HepG2 (cell line): ENCODE measurements at regions not wholly inside any gene's neighbourhood (a gene's known extent, or its start where the extent isn't known, plus 50 kb on each side); places are given as distances from the start of the nearest gene placed in this dataset.

Experiments used
- ATAC-seq: fragments of 200-7000 bp; cut with Tn5 transposase; 3 replicates; pipeline ENCODE4 v1.9.1; 2020; ENCODE audit warnings: mild to moderate bottlenecking, moderate library complexity
- BruUV-seq: library from RNA; stranded (reverse); fragments of 400-500 nt; replicated peaks from 2 replicates; lab custom pipeline; 2021; lab: Mats Ljungman, UMichigan
- CTCF ChIA-PET: fragments of 300-600 bp; formaldehyde crosslinking; extraction: SDS; loops from one replicate; lab custom pipeline; 2021; ENCODE audit warnings: low total read pairs, inconsistent platforms, low intra/inter-chr PET ratio; lab: Yijun Ruan, JAX
- POLR2A ChIA-PET: fragments of 350-600 bp; sonication (Branson Sonifier 250); formaldehyde crosslinking; loops from one replicate; lab custom pipeline; 2020; ENCODE audit warnings: antibody characterized with exemption, inconsistent platforms; lab: Yijun Ruan, JAX
- DNase-seq: peaks from one replicate; pipeline ENCODE4 v3.0.0-alpha.2; 2015; ENCODE audit warnings: low spot score
- FAIRE-seq: peaks from 3 replicates; lab custom pipeline; 2011; peaks lifted over from hg19 to GRCh38; lab: Jason Lieb, UNC
- H2AFZ ChIP-seq: one replicate; pipeline ENCODE4 v1.6.1; 2011; ENCODE audit warnings: low read length, inconsistent platforms
- H3K27ac ChIP-seq: fragments of 300-600 bp; 3 replicates; pipeline ENCODE4 v1.8.0; 2011; ENCODE audit warnings: mixed run types, mild to moderate bottlenecking, mixed read lengths, low read length, inconsistent platforms; ENCODE audit not compliant: insufficient read depth; ENCODE audit errors: extremely low read length
- H3K27me3 ChIP-seq, 2 experiments: fragments of 200-600 bp in 1 of 2; 2 replicates in 1 of 2; 3 replicates in 1 of 2; pipeline versions ENCODE4 v1.6.0 to v1.8.0; 2011; ENCODE audit warnings: low read length in 2 of 2, mild to moderate bottlenecking in 2 of 2, moderate library complexity in 2 of 2, inconsistent platforms in 1 of 2; ENCODE audit not compliant: insufficient read depth in 2 of 2, control insufficient read depth in 1 of 2
- H3K36me3 ChIP-seq, 2 experiments: fragments of 200-600 bp in 1 of 2; replicated peaks in 1 of 2; 2 replicates in 1 of 2; 3 replicates in 1 of 2; pipeline versions ENCODE4 v1.5.1 to v1.8.0; 2011; ENCODE audit warnings: low read length in 2 of 2, inconsistent platforms in 1 of 2; ENCODE audit not compliant: insufficient read depth in 2 of 2, control insufficient read depth in 1 of 2
- H3K4me1 ChIP-seq: 2 replicates; pipeline ENCODE4 v1.5.1; 2012; ENCODE audit warnings: low read length, inconsistent platforms; ENCODE audit not compliant: insufficient read depth
- H3K4me2 ChIP-seq: 2 replicates; pipeline ENCODE4 v1.6.0; 2011; ENCODE audit warnings: low read depth, low read length, inconsistent platforms
- H3K4me3 ChIP-seq, 3 experiments: fragments of 200-600 bp in 1 of 3; sonication (generic), shearing (Covaris generic) in 1 of 3; replicated peaks in 1 of 3; 2 replicates each; pipeline ENCODE4 v1.5.1; 2011 to 2016; ENCODE audit warnings: low read length in 3 of 3, inconsistent platforms in 2 of 3, low read depth in 2 of 3, mild to moderate bottlenecking in 2 of 3, control low read depth in 1 of 3, mixed read lengths in 1 of 3; ENCODE audit not compliant: insufficient read depth in 1 of 3
- H3K79me2 ChIP-seq: one replicate; pipeline ENCODE4 v1.6.1; 2011; ENCODE audit warnings: low read length, inconsistent platforms; ENCODE audit not compliant: insufficient read depth
- H3K9ac ChIP-seq: 2 replicates; pipeline ENCODE4 v1.6.0; 2011; ENCODE audit warnings: mild to moderate bottlenecking, low read depth, low read length, inconsistent platforms; ENCODE audit not compliant: insufficient read depth
- H3K9me3 ChIP-seq: 2 replicates; pipeline ENCODE4 v1.5.1; 2012; ENCODE audit warnings: mild to moderate bottlenecking, low read length
- H4K20me1 ChIP-seq: 2 replicates; pipeline ENCODE4 v1.6.0; 2011; ENCODE audit warnings: inconsistent platforms, mild to moderate bottlenecking, low read length, moderate library complexity; ENCODE audit not compliant: insufficient read depth
- ADNP ChIP-seq: sonication (generic); formaldehyde crosslinking; IDR thresholded peaks from 2 replicates; pipeline ENCODE4 v1.4.0; 2020; ENCODE audit warnings: missing genetic modification reagents
- AKAP8 ChIP-seq: sonication (generic); formaldehyde crosslinking; IDR thresholded peaks from 2 replicates; pipeline ENCODE4 v1.5.1; 2020; ENCODE audit warnings: mild to moderate bottlenecking, missing genetic modification reagents
- CEBPG ChIP-seq: IDR thresholded peaks from 2 replicates; pipeline ENCODE4 v1.6.1; 2016
- HOXD1 ChIP-seq: sonication (generic); formaldehyde crosslinking; IDR thresholded peaks from 2 replicates; pipeline ENCODE4 v1.5.0; 2020; ENCODE audit warnings: missing genetic modification reagents
- NFE2 ChIP-seq: sonication (generic); formaldehyde crosslinking; IDR thresholded peaks from 2 replicates; pipeline ENCODE4 v1.4.0; 2020; ENCODE audit warnings: missing genetic modification reagents
- PLRG1 ChIP-seq: fragments of 450-650 bp; conservative IDR thresholded peaks from 2 replicates; pipeline ENCODE4 v1.6.1; 2016
- RBM39 ChIP-seq: fragments of 200-400 bp; formaldehyde crosslinking; IDR thresholded peaks from one replicate; pipeline ENCODE4 v1.6.1; 2018; ENCODE audit warnings: antibody characterized with exemption, mild to moderate bottlenecking, low read depth, low read length; ENCODE audit not compliant: poor library complexity, severe bottlenecking
- RFX5 ChIP-seq: IDR thresholded peaks from 2 replicates; pipeline ENCODE4 v1.6.1; 2011; ENCODE audit warnings: low read depth, low read length, improper control_type of control experiment
- SIN3B ChIP-seq: fragments of 150-350 bp; IDR thresholded peaks from 2 replicates; pipeline ENCODE4 v1.6.1; 2014; ENCODE audit warnings: low read length
- SNRNP70 ChIP-seq: fragments of 200-400 bp; formaldehyde crosslinking; IDR thresholded peaks from 2 replicates; pipeline ENCODE4 v1.6.1; 2017; ENCODE audit warnings: mild to moderate bottlenecking, low read depth, low read length, moderate library complexity
- TBL1XR1 ChIP-seq: fragments of 150-350 bp; IDR thresholded peaks from 2 replicates; pipeline ENCODE4 v1.6.1; 2014; ENCODE audit warnings: borderline replicate concordance, low read length; ENCODE audit not compliant: partially characterized antibody
- ZFP62 ChIP-seq: sonication (generic); formaldehyde crosslinking; IDR thresholded peaks from 2 replicates; pipeline ENCODE4 v1.4.0; 2020; ENCODE audit warnings: missing genetic modification reagents
- ZNF180 ChIP-seq: sonication (generic); formaldehyde crosslinking; IDR thresholded peaks from 2 replicates; pipeline ENCODE4 v1.4.0; 2020; ENCODE audit warnings: low read depth, missing genetic modification reagents, borderline replicate concordance
- ZNF33B ChIP-seq: sonication (generic); formaldehyde crosslinking; IDR thresholded peaks from 2 replicates; pipeline ENCODE4 v1.5.1; 2020; ENCODE audit warnings: mild to moderate bottlenecking, missing genetic modification reagents
- ZNF564 ChIP-seq: sonication (generic); formaldehyde crosslinking; IDR thresholded peaks from 2 replicates; pipeline ENCODE4 v1.8.1; 2023; ENCODE audit warnings: mild to moderate bottlenecking, missing genetic modification reagents
- ZNF713 ChIP-seq: sonication (generic); formaldehyde crosslinking; IDR thresholded peaks from 2 replicates; pipeline ENCODE4 v1.4.0; 2020; ENCODE audit warnings: mild to moderate bottlenecking, missing genetic modification reagents
- in situ Hi-C: cut with HindIII; loops from 2 replicates; pipeline ENCODE4 v1.10.0; 2017; ENCODE audit warnings: low pct_unique_long_range_greater_than_20kb; ENCODE audit not compliant: extremely low pct_ligation_motif_present
- intact Hi-C: fragments of 100-400 bp; cut with micrococcal nuclease; formaldehyde crosslinking; loops from one replicate; pipeline ENCODE4 v1.10.0; 2022; ENCODE audit not compliant: unreplicated experiment
- TF ChIP-seq, protein P1 (sequence below): sonication (generic); formaldehyde crosslinking; IDR thresholded peaks from 2 replicates; pipeline ENCODE4 v1.9.0; 2022; ENCODE audit warnings: missing genetic modification reagents, mild to moderate bottlenecking, borderline replicate concordance
- TF ChIP-seq, protein P2 (sequence below): sonication (generic); formaldehyde crosslinking; IDR thresholded peaks from 2 replicates; pipeline ENCODE4 v1.8.1; 2023; ENCODE audit warnings: mild to moderate bottlenecking, missing genetic modification reagents
- TF ChIP-seq, protein P3 (sequence below), 2 experiments: sonication (generic) in 1 of 2; formaldehyde crosslinking in 1 of 2; IDR thresholded peaks; 2 replicates each; pipeline versions ENCODE4 v1.5.1 to v1.6.1; 2011 to 2020; ENCODE audit warnings: borderline replicate concordance in 1 of 2, low read depth in 1 of 2, low read length in 1 of 2, mild to moderate bottlenecking in 1 of 2, missing genetic modification reagents in 1 of 2, moderate library complexity in 1 of 2

DNA sequence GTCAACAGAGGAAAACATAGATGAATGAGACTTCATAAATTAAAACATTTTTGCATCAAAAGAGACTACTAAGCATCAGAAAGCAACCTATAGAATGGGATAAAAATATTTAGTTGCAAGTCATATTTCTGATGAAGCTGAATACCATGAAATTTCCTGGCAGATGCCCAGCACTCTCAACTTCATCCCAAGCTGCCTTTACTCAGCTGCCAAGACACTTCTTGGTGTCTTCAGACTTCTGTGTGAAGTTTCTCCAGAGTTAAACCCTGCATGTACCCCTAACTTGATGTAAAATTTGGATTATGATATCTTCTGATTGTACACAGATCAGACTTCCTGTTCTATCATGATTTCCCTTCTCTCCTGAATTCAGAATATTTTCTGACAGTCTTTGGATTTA lies 73.2 kb downstream of the AKR1C4 start:
- DNase-seq (no peak), ATAC-seq (no peak), FAIRE-seq (no peak)
- H3K4me1 ChIP-seq = peaks cover 11% of the 10 kb centered on the region
- no peaks in the 10 kb centered on the region for H4K20me1 ChIP-seq
- H3K9ac ChIP-seq = no peak overlapping the region
- in situ Hi-C loops (no loop called here), intact Hi-C loops (no loop called here)
- H3K9me3 ChIP-seq = peaks cover 10% of the 10 kb centered on the region; the same call in 1 of the 2 replicates
- no peak overlapping the region for H2AFZ ChIP-seq
- no peaks in the 10 kb centered on the region for H3K79me2 ChIP-seq
- POLR2A ChIA-PET = no interaction called here
- H3K27me3 ChIP-seq = no peaks in the 10 kb centered on the region
- no TSS peak for BruUV-seq
- no peak overlapping the region for H3K4me3 ChIP-seq
- H3K4me2 ChIP-seq = no peak overlapping the region
- no peak overlapping the region for H3K27ac ChIP-seq
- no peaks in the 10 kb centered on the region for H3K36me3 ChIP-seq
- CTCF ChIA-PET = no interaction called here
- TF ChIP-seq SIN3B = no peak
- TF ChIP-seq ZFP62 (CRISPR knock-in tag) = no peak
- TF ChIP-seq ZNF713 (CRISPR knock-in tag) = no peak
- TF ChIP-seq PLRG1 = no peak
- no peak for TF ChIP-seq ZNF180 (CRISPR knock-in tag)
- no peak for TF ChIP-seq ADNP
- TF ChIP-seq ZNF564 = no peak
- no peak for TF ChIP-seq RBM39
- no peak for TF ChIP-seq AKAP8 (CRISPR knock-in tag)
- no peak for TF ChIP-seq ZNF33B (CRISPR knock-in tag)
- TF ChIP-seq, protein P1, sequence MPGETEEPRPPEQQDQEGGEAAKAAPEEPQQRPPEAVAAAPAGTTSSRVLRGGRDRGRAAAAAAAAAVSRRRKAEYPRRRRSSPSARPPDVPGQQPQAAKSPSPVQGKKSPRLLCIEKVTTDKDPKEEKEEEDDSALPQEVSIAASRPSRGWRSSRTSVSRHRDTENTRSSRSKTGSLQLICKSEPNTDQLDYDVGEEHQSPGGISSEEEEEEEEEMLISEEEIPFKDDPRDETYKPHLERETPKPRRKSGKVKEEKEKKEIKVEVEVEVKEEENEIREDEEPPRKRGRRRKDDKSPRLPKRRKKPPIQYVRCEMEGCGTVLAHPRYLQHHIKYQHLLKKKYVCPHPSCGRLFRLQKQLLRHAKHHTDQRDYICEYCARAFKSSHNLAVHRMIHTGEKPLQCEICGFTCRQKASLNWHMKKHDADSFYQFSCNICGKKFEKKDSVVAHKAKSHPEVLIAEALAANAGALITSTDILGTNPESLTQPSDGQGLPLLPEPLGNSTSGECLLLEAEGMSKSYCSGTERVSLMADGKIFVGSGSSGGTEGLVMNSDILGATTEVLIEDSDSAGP (CRISPR knock-in tag) = no peak
- TF ChIP-seq RFX5 = no peak
- TF ChIP-seq, protein P2, sequence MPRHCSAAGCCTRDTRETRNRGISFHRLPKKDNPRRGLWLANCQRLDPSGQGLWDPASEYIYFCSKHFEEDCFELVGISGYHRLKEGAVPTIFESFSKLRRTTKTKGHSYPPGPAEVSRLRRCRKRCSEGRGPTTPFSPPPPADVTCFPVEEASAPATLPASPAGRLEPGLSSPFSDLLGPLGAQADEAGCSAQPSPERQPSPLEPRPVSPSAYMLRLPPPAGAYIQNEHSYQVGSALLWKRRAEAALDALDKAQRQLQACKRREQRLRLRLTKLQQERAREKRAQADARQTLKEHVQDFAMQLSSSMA (CRISPR knock-in tag) = no peak
- no peak for TF ChIP-seq CEBPG
- no peak for TF ChIP-seq SNRNP70
- TF ChIP-seq HOXD1 (CRISPR knock-in tag) = no peak
- TF ChIP-seq, protein P3, sequence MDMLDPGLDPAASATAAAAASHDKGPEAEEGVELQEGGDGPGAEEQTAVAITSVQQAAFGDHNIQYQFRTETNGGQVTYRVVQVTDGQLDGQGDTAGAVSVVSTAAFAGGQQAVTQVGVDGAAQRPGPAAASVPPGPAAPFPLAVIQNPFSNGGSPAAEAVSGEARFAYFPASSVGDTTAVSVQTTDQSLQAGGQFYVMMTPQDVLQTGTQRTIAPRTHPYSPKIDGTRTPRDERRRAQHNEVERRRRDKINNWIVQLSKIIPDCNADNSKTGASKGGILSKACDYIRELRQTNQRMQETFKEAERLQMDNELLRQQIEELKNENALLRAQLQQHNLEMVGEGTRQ (IDR thresholded peaks at IDR 0.05; ENCODE audit: low read depth, low read length) = no peak
- TF ChIP-seq, protein P3 (CRISPR knock-in tag; IDR thresholded peaks at IDR 0.05; ENCODE audit: borderline replicate concordance) = no peak
- no peak for TF ChIP-seq NFE2 (CRISPR knock-in tag)
- TF ChIP-seq TBL1XR1 = no peak
